ENCODE measurements at regions not wholly inside any gene's neighbourhood (a gene's known extent, or its start where the extent isn't known, plus 50 kb on each side); places are given as distances from the start of the nearest gene placed in this dataset.

DNA sequence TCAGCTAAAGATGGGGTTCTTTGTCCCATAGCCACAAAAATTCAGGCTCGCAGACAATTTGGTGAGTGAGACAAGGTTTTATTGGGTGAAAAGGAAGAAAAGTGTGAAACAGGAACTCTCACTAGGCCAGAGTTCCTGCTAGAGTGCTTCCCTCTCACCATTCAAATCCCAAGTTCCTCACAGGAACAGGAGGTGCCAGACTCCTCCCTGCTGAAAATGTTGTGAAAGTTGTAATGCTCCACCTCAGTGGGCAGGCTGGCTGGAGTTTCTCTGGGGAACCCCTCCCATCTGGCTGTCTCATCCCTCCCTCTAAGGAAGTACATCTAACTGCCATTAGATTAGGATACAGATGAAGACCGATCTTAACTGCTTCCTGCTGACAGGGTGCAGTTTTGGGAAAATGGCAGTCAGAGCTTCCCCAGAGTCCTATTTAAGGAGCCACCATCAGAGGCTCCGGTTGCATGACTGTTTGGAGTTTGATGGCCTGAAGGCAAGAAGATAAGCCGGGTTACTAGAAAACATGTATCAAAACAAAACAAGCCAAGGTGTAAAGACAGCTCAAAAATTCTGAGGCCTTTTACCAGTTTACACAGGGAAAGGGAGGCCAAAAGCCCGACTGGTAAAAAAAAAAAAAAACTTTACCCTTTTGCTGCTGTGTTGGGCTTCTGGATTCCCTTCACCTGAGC lies 127.6 kb downstream of the FSCB start:
- no peak for DNase-seq (ENCODE audit: extremely low spot score)
- Histone ChIP-seq H3K36me3 (ENCODE audit: insufficient read depth) (no peaks in the 10 kb centered on the region), H3K4me3 (ENCODE audit: low read depth, low read length) (no peak overlapping the region), H3K27ac (ENCODE audit: low read depth) (no peak overlapping the region), H3K4me1 (ENCODE audit: insufficient read depth) (peaks cover 2% of the 10 kb centered on the region)
- 48% methylated on average over 5 of the region's 5 CpGs for WGBS

- no peak for DNase-seq (ENCODE audit: extremely low spot score)
- no peak overlapping the region for H3K4me3 ChIP-seq (ENCODE audit: low read depth, low read length)
- 95% methylated on average over 1 of the region's 1 CpG for WGBS
- no peak overlapping the region for H3K27ac ChIP-seq (ENCODE audit: low read depth)
- H3K4me1 ChIP-seq (ENCODE audit: insufficient read depth) = no peaks in the 10 kb centered on the region
- no peaks in the 10 kb centered on the region for H3K36me3 ChIP-seq (ENCODE audit: insufficient read depth)
Observed at GRCh38 chr14:44374906-44375305, 132.2 kb downstream of the FSCB start.

GRCh38 chr14:44372807-44373489 lies 134.1 kb downstream of the FSCB start:
- H3K27ac ChIP-seq (ENCODE audit: low read depth) = no peak overlapping the region
- WGBS = 88% methylated on average over 1 of the region's 1 CpG
- no peaks in the 10 kb centered on the region for H3K36me3 ChIP-seq (ENCODE audit: insufficient read depth)
- H3K4me1 ChIP-seq (ENCODE audit: insufficient read depth) = no peaks in the 10 kb centered on the region
- no peak overlapping the region for H3K4me3 ChIP-seq (ENCODE audit: low read depth, low read length)
- no peak for DNase-seq (ENCODE audit: extremely low spot score)

DNA sequence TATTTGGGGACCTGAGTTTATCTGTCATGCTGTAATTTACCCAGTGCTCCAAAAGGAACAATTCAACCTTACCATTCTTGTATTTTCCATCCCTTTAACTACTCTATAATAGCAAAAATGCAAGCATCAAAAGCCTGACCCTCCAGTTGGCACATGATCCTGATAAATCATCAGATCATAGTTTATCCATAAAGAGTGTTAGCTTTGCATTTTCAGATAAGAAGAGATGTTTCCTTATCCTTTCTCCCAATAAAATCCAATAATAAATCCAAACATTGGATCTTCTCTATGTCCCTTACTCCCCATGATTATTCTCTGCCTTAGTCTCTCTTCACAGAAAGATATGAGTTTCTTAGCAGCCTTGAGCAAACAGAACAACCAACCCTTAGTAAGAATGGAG lies 134.9 kb downstream of the FSCB start:
- Histone ChIP-seq H3K27ac (ENCODE audit: low read depth) (no peak overlapping the region), H3K36me3 (ENCODE audit: insufficient read depth) (no peaks in the 10 kb centered on the region), H3K4me3 (ENCODE audit: low read depth, low read length) (no peak overlapping the region), H3K4me1 (ENCODE audit: insufficient read depth) (no peaks in the 10 kb centered on the region)
- no peak for DNase-seq (ENCODE audit: extremely low spot score)

- DNase-seq (ENCODE audit: extremely low spot score) = no peak
- 37% methylated on average over 1 of the region's 1 CpG for WGBS
- Histone ChIP-seq H3K4me1 (ENCODE audit: insufficient read depth) (no peaks in the 10 kb centered on the region), H3K4me3 (ENCODE audit: low read depth, low read length) (no peak overlapping the region), H3K36me3 (ENCODE audit: insufficient read depth) (no peaks in the 10 kb centered on the region), H3K27ac (ENCODE audit: low read depth) (no peak overlapping the region)
Observed at GRCh38 chr14:44370727-44371126, 136.4 kb downstream of the FSCB start.

GRCh38 chr14:44369401-44370123 lies 137.5 kb downstream of the FSCB start:
- H3K4me3 ChIP-seq (ENCODE audit: low read depth, low read length) = no peak overlapping the region
- no peak overlapping the region for H3K27ac ChIP-seq (ENCODE audit: low read depth)
- no peaks in the 10 kb centered on the region for H3K36me3 ChIP-seq (ENCODE audit: insufficient read depth)
- no peaks in the 10 kb centered on the region for H3K4me1 ChIP-seq (ENCODE audit: insufficient read depth)
- no peak for DNase-seq (ENCODE audit: extremely low spot score)

GRCh38 chr14:44361083-44361482 lies 146.0 kb downstream of the FSCB start:
- DNase-seq (ENCODE audit: extremely low spot score) = no peak
- H3K27ac ChIP-seq (ENCODE audit: low read depth) = no peak overlapping the region
- no peaks in the 10 kb centered on the region for H3K4me1 ChIP-seq (ENCODE audit: insufficient read depth)
- no peak overlapping the region for H3K4me3 ChIP-seq (ENCODE audit: low read depth, low read length)
- H3K36me3 ChIP-seq (ENCODE audit: insufficient read depth) = no peaks in the 10 kb centered on the region
- 88% methylated on average over 2 of the region's 2 CpGs for WGBS

GRCh38 chr14:44353805-44354204 lies 153.3 kb downstream of the FSCB start:
- H3K36me3 ChIP-seq (ENCODE audit: insufficient read depth) = no peaks in the 10 kb centered on the region
- H3K27ac ChIP-seq (ENCODE audit: low read depth) = no peak overlapping the region
- DNase-seq (ENCODE audit: extremely low spot score) = no peak
- H3K4me3 ChIP-seq (ENCODE audit: low read depth, low read length) = no peak overlapping the region
- H3K4me1 ChIP-seq (ENCODE audit: insufficient read depth) = no peaks in the 10 kb centered on the region
- 95% methylated on average over 3 of the region's 3 CpGs for WGBS

GRCh38 chr14:44352201-44352600 lies 154.9 kb downstream of the FSCB start:
- H3K4me1 ChIP-seq (ENCODE audit: insufficient read depth) = no peaks in the 10 kb centered on the region
- no peak overlapping the region for H3K4me3 ChIP-seq (ENCODE audit: low read depth, low read length)
- H3K36me3 ChIP-seq (ENCODE audit: insufficient read depth) = no peaks in the 10 kb centered on the region
- DNase-seq (ENCODE audit: extremely low spot score) = peak; percentile 39
- H3K27ac ChIP-seq (ENCODE audit: low read depth) = no peak overlapping the region
- WGBS = 17% methylated on average over 1 of the region's 1 CpG

GRCh38 chr14:44347316-44347715 lies 159.8 kb downstream of the FSCB start:
- Histone ChIP-seq H3K4me1 (ENCODE audit: insufficient read depth) (no peaks in the 10 kb centered on the region), H3K36me3 (ENCODE audit: insufficient read depth) (no peaks in the 10 kb centered on the region), H3K4me3 (ENCODE audit: low read depth, low read length) (no peak overlapping the region), H3K27ac (ENCODE audit: low read depth) (no peak overlapping the region)
- 41% methylated on average over 1 of the region's 1 CpG for WGBS
- no peak for DNase-seq (ENCODE audit: extremely low spot score)

GRCh38 chr14:44341116-44341515 lies 166.0 kb downstream of the FSCB start:
- no peak for DNase-seq (ENCODE audit: extremely low spot score)
- no peaks in the 10 kb centered on the region for H3K4me1 ChIP-seq (ENCODE audit: insufficient read depth)
- no peaks in the 10 kb centered on the region for H3K36me3 ChIP-seq (ENCODE audit: insufficient read depth)
- 80% methylated on average over 3 of the region's 3 CpGs for WGBS
- no peak overlapping the region for H3K4me3 ChIP-seq (ENCODE audit: low read depth, low read length)
- no peak overlapping the region for H3K27ac ChIP-seq (ENCODE audit: low read depth)

- Histone ChIP-seq H3K4me1 (ENCODE audit: insufficient read depth) (no peaks in the 10 kb centered on the region), H3K4me3 (ENCODE audit: low read depth, low read length) (no peak overlapping the region), H3K27ac (ENCODE audit: low read depth) (no peak overlapping the region), H3K36me3 (ENCODE audit: insufficient read depth) (no peaks in the 10 kb centered on the region)
- DNase-seq (ENCODE audit: extremely low spot score) = no peak
- 88% methylated on average over 1 of the region's 1 CpG for WGBS
Observed at GRCh38 chr14:44339862-44340261, 167.2 kb downstream of the FSCB start.

GRCh38 chr14:44339231-44339630 lies 167.9 kb downstream of the FSCB start:
- H3K4me1 ChIP-seq (ENCODE audit: insufficient read depth) = no peaks in the 10 kb centered on the region
- no peaks in the 10 kb centered on the region for H3K36me3 ChIP-seq (ENCODE audit: insufficient read depth)
- DNase-seq (ENCODE audit: extremely low spot score) = no peak
- no peak overlapping the region for H3K4me3 ChIP-seq (ENCODE audit: low read depth, low read length)
- H3K27ac ChIP-seq (ENCODE audit: low read depth) = no peak overlapping the region

DNA sequence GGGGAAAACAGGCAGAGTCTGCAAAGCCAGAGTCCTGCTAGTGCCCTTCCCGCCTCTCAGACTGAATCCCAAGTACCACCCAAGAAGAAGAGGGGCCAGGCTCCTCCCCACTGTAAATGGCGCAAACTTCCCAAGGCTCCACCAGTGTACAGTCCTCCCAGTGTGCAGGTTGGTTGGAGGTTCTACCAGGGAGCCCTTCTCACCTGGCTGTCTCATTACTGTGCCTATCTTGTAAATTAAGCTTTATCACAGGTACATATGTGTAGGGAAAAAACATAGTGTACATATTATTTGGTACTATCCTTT lies 189.7 kb downstream of the FSCB start:
- no peak for DNase-seq (ENCODE audit: extremely low spot score)
- Histone ChIP-seq H3K27ac (ENCODE audit: low read depth) (no peak overlapping the region), H3K36me3 (ENCODE audit: insufficient read depth) (no peaks in the 10 kb centered on the region), H3K4me3 (ENCODE audit: low read depth, low read length) (no peak overlapping the region), H3K4me1 (ENCODE audit: insufficient read depth) (no peaks in the 10 kb centered on the region)
- WGBS = 95% methylated on average over 2 of the region's 2 CpGs
